ENCODE measurements at regions not wholly inside any gene's neighbourhood (a gene's known extent, or its start where the extent isn't known, plus 50 kb on each side); places are given as distances from the start of the nearest gene placed in this dataset.

DNA sequence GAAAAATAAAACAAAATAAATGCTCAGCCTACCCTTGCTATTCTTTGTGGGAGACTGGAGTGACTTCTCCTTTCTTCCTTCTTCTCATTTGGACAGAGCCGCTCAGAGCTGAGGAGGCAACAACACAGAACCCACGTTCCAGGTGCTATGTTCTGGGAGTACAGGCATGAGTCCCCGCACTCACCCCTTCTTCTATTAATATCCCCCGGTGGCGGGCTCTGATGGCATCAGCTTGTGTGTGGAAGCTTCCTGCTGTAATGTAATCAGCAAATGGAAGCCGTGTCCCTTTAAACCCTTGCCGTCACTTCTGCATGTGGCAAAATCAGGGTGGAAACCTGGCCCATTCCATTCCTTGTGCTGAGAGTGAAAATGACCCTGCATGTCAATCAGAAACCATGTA, 116.9 kb upstream of the ADARB2 start:
- no peaks in the 10 kb centered on the region for H3K9me3 Mint-ChIP-seq (ENCODE audit: insufficient read depth)
- WGBS (ENCODE audit: insufficient coverage) = 87% methylated on average over 4 of the region's 7 CpGs

GRCh38 chr10:1853801-1854200, 116.5 kb upstream of the ADARB2 start:
- ChIA-PET CTCF (no interaction called here), POLR2A (no interaction called here)
- no peak overlapping the region for H3K4me3 Mint-ChIP-seq
- H3K36me3 ChIP-seq (replicated peaks in 1 of 2; ENCODE audit: control extremely low read depth in 1 of 2, control insufficient read depth in 1 of 2, extremely low read depth in 1 of 2, insufficient read depth in 2 of 2, low read length in 1 of 2) = no peaks in the 10 kb centered on the region
- no peaks in the 10 kb centered on the region for H3K4me1 Mint-ChIP-seq
- no peak overlapping the region for H3K4me2 ChIP-seq (replicated peaks; ENCODE audit: low read depth, low read length, poor library complexity, severe bottlenecking)
- intact Hi-C loops (cut with micrococcal nuclease) = no loop called here
- H3K9ac ChIP-seq (ENCODE audit: low read length) = no peak overlapping the region
- H3K27me3 ChIP-seq (replicated peaks in 1 of 4; ENCODE audit: control extremely low read depth in 1 of 4, control insufficient read depth in 3 of 4, insufficient read depth in 4 of 4, low read length in 3 of 4) = no peaks in the 10 kb centered on the region
- WGBS (ENCODE audit: insufficient coverage) = 96% methylated on average over 10 of the region's 12 CpGs
- no peaks in the 10 kb centered on the region for H3K4me1 ChIP-seq (ENCODE audit: control insufficient read depth in 2 of 2, insufficient read depth in 2 of 2, low read length in 2 of 2)
- no peaks in the 10 kb centered on the region for H4K20me1 ChIP-seq (ENCODE audit: control insufficient read depth, insufficient read depth, low read length, poor library complexity, severe bottlenecking)
- no peak overlapping the region for H3K4me3 ChIP-seq (ENCODE audit: control extremely low read depth in 1 of 5, extremely low read depth in 1 of 5, insufficient read depth in 1 of 5, low read depth in 2 of 5, low read length in 4 of 5)
- H3K9me3 ChIP-seq (ENCODE audit: control extremely low read depth in 1 of 3, control insufficient read depth in 2 of 3, insufficient read depth in 1 of 3, low read length in 2 of 3) = peaks cover 0 to 2% (median 0%) of the 10 kb centered on the region in 3 donors
- no peaks in the 10 kb centered on the region for H3K79me2 ChIP-seq (ENCODE audit: control insufficient read depth, insufficient read depth, low read length)
- no peak overlapping the region for H2AFZ ChIP-seq (ENCODE audit: insufficient read depth, low read depth, low read length, poor library complexity, severe bottlenecking)
- TF ChIP-seq, protein P1, sequence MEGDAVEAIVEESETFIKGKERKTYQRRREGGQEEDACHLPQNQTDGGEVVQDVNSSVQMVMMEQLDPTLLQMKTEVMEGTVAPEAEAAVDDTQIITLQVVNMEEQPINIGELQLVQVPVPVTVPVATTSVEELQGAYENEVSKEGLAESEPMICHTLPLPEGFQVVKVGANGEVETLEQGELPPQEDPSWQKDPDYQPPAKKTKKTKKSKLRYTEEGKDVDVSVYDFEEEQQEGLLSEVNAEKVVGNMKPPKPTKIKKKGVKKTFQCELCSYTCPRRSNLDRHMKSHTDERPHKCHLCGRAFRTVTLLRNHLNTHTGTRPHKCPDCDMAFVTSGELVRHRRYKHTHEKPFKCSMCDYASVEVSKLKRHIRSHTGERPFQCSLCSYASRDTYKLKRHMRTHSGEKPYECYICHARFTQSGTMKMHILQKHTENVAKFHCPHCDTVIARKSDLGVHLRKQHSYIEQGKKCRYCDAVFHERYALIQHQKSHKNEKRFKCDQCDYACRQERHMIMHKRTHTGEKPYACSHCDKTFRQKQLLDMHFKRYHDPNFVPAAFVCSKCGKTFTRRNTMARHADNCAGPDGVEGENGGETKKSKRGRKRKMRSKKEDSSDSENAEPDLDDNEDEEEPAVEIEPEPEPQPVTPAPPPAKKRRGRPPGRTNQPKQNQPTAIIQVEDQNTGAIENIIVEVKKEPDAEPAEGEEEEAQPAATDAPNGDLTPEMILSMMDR (IDR thresholded peaks at IDR 0.05) = no peak
- TF ChIP-seq EZH2 (IDR thresholded peaks at IDR 0.05; ENCODE audit: borderline replicate concordance, insufficient read depth, low read depth, low read length, poor library complexity, severe bottlenecking) = no peak
- no peak overlapping the region for H3K27ac ChIP-seq (ENCODE audit: low read length in 2 of 2)
- no peaks in the 10 kb centered on the region for H3K9me3 Mint-ChIP-seq (ENCODE audit: insufficient read depth)
- DNase-seq = no peak
- peaks cover under 1% of the 10 kb centered on the region for H3K27me3 Mint-ChIP-seq
- ATAC-seq (ENCODE audit: low read depth) = no peak
- H3K27ac Mint-ChIP-seq = no peak overlapping the region

More for the DNA sequence above, 116.9 kb upstream of the ADARB2 start:
- Mint-ChIP-seq H3K27me3 (no peaks in the 10 kb centered on the region), H3K4me1 (no peaks in the 10 kb centered on the region), H3K27ac (no peak overlapping the region), H3K4me3 (no peak overlapping the region)
- TF ChIP-seq, protein P1 (IDR thresholded peaks at IDR 0.05) = no peak
- no peak for TF ChIP-seq EZH2 (IDR thresholded peaks at IDR 0.05; ENCODE audit: borderline replicate concordance, insufficient read depth, low read depth, low read length, poor library complexity, severe bottlenecking)
- Histone ChIP-seq H3K27me3 (replicated peaks in 1 of 4; ENCODE audit: control extremely low read depth in 1 of 4, control insufficient read depth in 3 of 4, insufficient read depth in 4 of 4, low read length in 3 of 4) (no peaks in the 10 kb centered on the region), H3K9ac (ENCODE audit: low read length) (no peak overlapping the region), H3K79me2 (ENCODE audit: control insufficient read depth, insufficient read depth, low read length) (no peaks in the 10 kb centered on the region), H2AFZ (ENCODE audit: insufficient read depth, low read depth, low read length, poor library complexity, severe bottlenecking) (no peak overlapping the region), H3K36me3 (replicated peaks in 1 of 2; ENCODE audit: control extremely low read depth in 1 of 2, control insufficient read depth in 1 of 2, extremely low read depth in 1 of 2, insufficient read depth in 2 of 2, low read length in 1 of 2) (no peaks in the 10 kb centered on the region), H3K27ac (ENCODE audit: low read length in 2 of 2) (no peak overlapping the region), H3K4me2 (replicated peaks; ENCODE audit: low read depth, low read length, poor library complexity, severe bottlenecking) (no peak overlapping the region), H4K20me1 (ENCODE audit: control insufficient read depth, insufficient read depth, low read length, poor library complexity, severe bottlenecking) (no peaks in the 10 kb centered on the region), H3K9me3 (ENCODE audit: control extremely low read depth in 1 of 3, control insufficient read depth in 2 of 3, insufficient read depth in 1 of 3, low read length in 2 of 3) (peaks cover 0 to 2% (median 0%) of the 10 kb centered on the region in 3 donors), H3K4me1 (ENCODE audit: control insufficient read depth in 2 of 2, insufficient read depth in 2 of 2, low read length in 2 of 2) (no peaks in the 10 kb centered on the region), H3K4me3 (ENCODE audit: control extremely low read depth in 1 of 5, extremely low read depth in 1 of 5, insufficient read depth in 1 of 5, low read depth in 2 of 5, low read length in 4 of 5) (no peak overlapping the region)
- ATAC-seq (ENCODE audit: low read depth) (no peak), DNase-seq (no peak)
- ChIA-PET POLR2A (no interaction called here), CTCF (no interaction called here)
- intact Hi-C loops (cut with micrococcal nuclease) = no loop called here

Measured in B cell (primary cell).